ENCODE measurements at regions not wholly inside any gene's neighbourhood (a gene's known extent, or its start where the extent isn't known, plus 50 kb on each side); places are given as distances from the start of the nearest gene placed in this dataset.

GRCh38 chr1:182210417-182210816 lies 148.9 kb upstream of the ZNF648 start:
- TF ChIP-seq CTCF (IDR thresholded peaks at IDR 0.05) (no peak), ZFX (IDR thresholded peaks at IDR 0.05; ENCODE audit: borderline replicate concordance) (no peak)
